Activated naive CD4-positive, alpha-beta T cell treated with anti-CD3 and anti-CD28 coated beads, Interleukin-2, amount 50 U/mL, for 72 hours (primary cell): ENCODE measurements at regions not wholly inside any gene's neighbourhood (a gene's known extent, or its start where the extent isn't known, plus 50 kb on each side); places are given as distances from the start of the nearest gene placed in this dataset.
"Not testable (repeated sequence)": the region's sequence is repeated elsewhere in the genome, so short reads cannot be mapped to it uniquely, and the experiment has no call there.

Source experiments
- ATAC-seq, 2 donors: fragments of 150-1000 bp; cut with Tn5 transposase; 2 replicates each; pipeline ENCODE4 v1.10.0; 2021; ENCODE audit warnings: mild to moderate bottlenecking in 2 of 2, moderate library complexity in 2 of 2
- DNase-seq, 2 donors: peaks; one replicate each; pipeline ENCODE4 v3.0.0; 2021 to 2022; ENCODE audit warnings: low spot score in 2 of 2
- H3K27ac Mint-ChIP-seq, 2 donors: one replicate each; pipeline ENCODE4 v1.8.0; 2022; ENCODE audit warnings: mild to moderate bottlenecking in 2 of 2, mixed read lengths in 2 of 2
- H3K36me3 Mint-ChIP-seq, 2 donors: one replicate each; pipeline ENCODE4 v1.8.0; 2022; ENCODE audit warnings: mixed read lengths in 2 of 2
- H3K9me3 Mint-ChIP-seq, 2 donors: one replicate each; pipeline ENCODE4 v1.8.0; 2022; ENCODE audit warnings: mixed read lengths in 2 of 2

GRCh38 chrX:56932653-56933339 is 62.5 kb downstream of the SPIN3 start:
- peak overlapping the region in 1 of 2 donors; percentile 47 for H3K27ac Mint-ChIP-seq
- H3K9me3 Mint-ChIP-seq, result peaks cover 3 to 7% of the 10 kb centered on the region in 2 donors
- peaks cover 0 to 5% of the 10 kb centered on the region in 2 donors for H3K36me3 Mint-ChIP-seq
- DNase-seq, result no peak
- no peak for ATAC-seq

GRCh38 chrX:56932106-56932505 is 63.2 kb downstream of the SPIN3 start:
- DNase-seq, result no peak
- H3K27ac Mint-ChIP-seq, result no peak overlapping the region

GRCh38 chrX:56928546-56928945 is 66.8 kb downstream of the SPIN3 start:
- no peak for ATAC-seq
- DNase-seq, result no peak
- Mint-ChIP-seq H3K9me3 (no peaks in the 10 kb centered on the region), H3K27ac (no peak overlapping the region), H3K36me3 (no peaks in the 10 kb centered on the region)

More at GRCh38 chrX:56932106-56932505, 63.2 kb downstream of the SPIN3 start:
- peaks cover 0 to 1% of the 10 kb centered on the region in 2 donors for H3K36me3 Mint-ChIP-seq
- ATAC-seq, result no peak
- peaks cover under 1 to 5% of the 10 kb centered on the region in 2 donors for H3K9me3 Mint-ChIP-seq

GRCh38 chrX:56920998-56921348 is 74.4 kb downstream of the SPIN3 start:
- H3K27ac Mint-ChIP-seq, ATAC-seq, DNase-seq: not testable (repeated sequence)
- Mint-ChIP-seq H3K36me3 (peaks cover 0 to 20% of the 10 kb centered on the region in 2 donors), H3K9me3 (peaks cover 16 to 19% of the 10 kb centered on the region in 2 donors)

- DNase-seq (no peak), ATAC-seq (no peak)
- H3K9me3 Mint-ChIP-seq, result peaks cover 16 to 19% of the 10 kb centered on the region in 2 donors
- H3K27ac Mint-ChIP-seq, result no peak overlapping the region
- H3K36me3 Mint-ChIP-seq, result peaks cover 0 to 20% of the 10 kb centered on the region in 2 donors
These were observed 74.9 kb downstream of the SPIN3 start for GRCh38 chrX:56920338-56920997.

GRCh38 chrX:56882581-56882980 is 112.8 kb downstream of the SPIN3 start:
- Mint-ChIP-seq H3K27ac (no peak overlapping the region), H3K36me3 (no peaks in the 10 kb centered on the region), H3K9me3 (no peaks in the 10 kb centered on the region)
- ATAC-seq, result no peak
- DNase-seq, result no peak
